ENCODE measurements at regions not wholly inside any gene's neighbourhood (a gene's known extent, or its start where the extent isn't known, plus 50 kb on each side); places are given as distances from the start of the nearest gene placed in this dataset.

DNA sequence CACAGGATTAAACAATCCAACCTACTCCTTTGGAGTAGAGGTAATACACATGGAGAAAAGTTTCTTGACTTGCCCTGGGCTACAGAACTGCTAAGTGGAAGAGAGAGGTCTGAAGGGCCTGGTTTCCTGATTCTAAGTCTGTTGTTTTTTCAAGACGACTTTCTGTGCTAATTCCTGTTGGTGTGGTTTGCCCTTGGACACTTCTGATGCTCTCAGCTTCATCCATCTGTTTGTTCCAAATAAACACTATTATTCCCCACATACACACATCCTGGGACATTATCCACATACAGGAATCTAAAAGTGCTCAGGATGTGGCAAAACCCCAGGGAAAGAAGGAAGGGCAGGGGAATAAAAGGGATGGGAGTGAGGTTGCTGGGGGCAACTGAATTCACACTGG is 393.5 kb upstream of the TBL1XR1 start:
- TF ChIP-seq, protein P1, sequence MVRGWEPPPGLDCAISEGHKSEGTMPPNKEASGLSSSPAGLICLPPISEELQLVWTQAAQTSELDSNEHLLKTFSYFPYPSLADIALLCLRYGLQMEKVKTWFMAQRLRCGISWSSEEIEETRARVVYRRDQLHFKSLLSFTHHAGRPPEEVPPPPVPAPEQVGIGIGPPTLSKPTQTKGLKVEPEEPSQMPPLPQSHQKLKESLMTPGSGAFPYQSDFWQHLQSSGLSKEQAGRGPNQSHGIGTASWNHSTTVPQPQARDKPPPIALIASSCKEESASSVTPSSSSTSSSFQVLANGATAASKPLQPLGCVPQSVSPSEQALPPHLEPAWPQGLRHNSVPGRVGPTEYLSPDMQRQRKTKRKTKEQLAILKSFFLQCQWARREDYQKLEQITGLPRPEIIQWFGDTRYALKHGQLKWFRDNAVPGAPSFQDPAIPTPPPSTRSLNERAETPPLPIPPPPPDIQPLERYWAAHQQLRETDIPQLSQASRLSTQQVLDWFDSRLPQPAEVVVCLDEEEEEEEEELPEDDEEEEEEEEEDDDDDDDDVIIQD (CRISPR knock-in tag; IDR thresholded peaks at IDR 0.05; ENCODE audit: low read depth) = no peak
- TF ChIP-seq RBFOX2 (IDR thresholded peaks at IDR 0.05; ENCODE audit: low read depth, low read length) (no peak), KLF9 (CRISPR knock-in tag; IDR thresholded peaks at IDR 0.05; ENCODE audit: low read depth) (no peak), POLR2AphosphoS5 (IDR thresholded peaks at IDR 0.05; ENCODE audit: low read depth, low read length) (no peak), ETV6 (CRISPR knock-in tag; conservative IDR thresholded peaks at IDR 0.05) (no peak), ZNF12 (CRISPR knock-in tag; IDR thresholded peaks at IDR 0.05) (no peak), FIP1L1 (IDR thresholded peaks at IDR 0.05; ENCODE audit: borderline replicate concordance, insufficient read depth, low read depth, low read length) (no peak), HNRNPUL1 (IDR thresholded peaks at IDR 0.05; ENCODE audit: low read depth, low read length) (no peak)
- TF ChIP-seq, protein P2, sequence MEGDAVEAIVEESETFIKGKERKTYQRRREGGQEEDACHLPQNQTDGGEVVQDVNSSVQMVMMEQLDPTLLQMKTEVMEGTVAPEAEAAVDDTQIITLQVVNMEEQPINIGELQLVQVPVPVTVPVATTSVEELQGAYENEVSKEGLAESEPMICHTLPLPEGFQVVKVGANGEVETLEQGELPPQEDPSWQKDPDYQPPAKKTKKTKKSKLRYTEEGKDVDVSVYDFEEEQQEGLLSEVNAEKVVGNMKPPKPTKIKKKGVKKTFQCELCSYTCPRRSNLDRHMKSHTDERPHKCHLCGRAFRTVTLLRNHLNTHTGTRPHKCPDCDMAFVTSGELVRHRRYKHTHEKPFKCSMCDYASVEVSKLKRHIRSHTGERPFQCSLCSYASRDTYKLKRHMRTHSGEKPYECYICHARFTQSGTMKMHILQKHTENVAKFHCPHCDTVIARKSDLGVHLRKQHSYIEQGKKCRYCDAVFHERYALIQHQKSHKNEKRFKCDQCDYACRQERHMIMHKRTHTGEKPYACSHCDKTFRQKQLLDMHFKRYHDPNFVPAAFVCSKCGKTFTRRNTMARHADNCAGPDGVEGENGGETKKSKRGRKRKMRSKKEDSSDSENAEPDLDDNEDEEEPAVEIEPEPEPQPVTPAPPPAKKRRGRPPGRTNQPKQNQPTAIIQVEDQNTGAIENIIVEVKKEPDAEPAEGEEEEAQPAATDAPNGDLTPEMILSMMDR (CRISPR knock-in tag; IDR thresholded peaks at IDR 0.05) = no peak
- TF ChIP-seq, protein P3, sequence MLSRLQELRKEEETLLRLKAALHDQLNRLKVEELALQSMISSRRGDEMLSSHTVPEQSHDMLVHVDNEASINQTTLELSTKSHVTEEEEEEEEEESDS (CRISPR knock-in tag; IDR thresholded peaks at IDR 0.05; ENCODE audit: borderline replicate concordance) = no peak
